GM18907 (cell line): ENCODE measurements at regions not wholly inside any gene's neighbourhood (a gene's known extent, or its start where the extent isn't known, plus 50 kb on each side); places are given as distances from the start of the nearest gene placed in this dataset.

Source experiments
- ATAC-seq: cut with Tn5 transposase; IDR thresholded peaks from one replicate; pipeline ENCODE4 v1.9.1; 2021; ENCODE audit warnings: mild to moderate bottlenecking, moderate library complexity; ENCODE audit not compliant: unreplicated experiment

DNA sequence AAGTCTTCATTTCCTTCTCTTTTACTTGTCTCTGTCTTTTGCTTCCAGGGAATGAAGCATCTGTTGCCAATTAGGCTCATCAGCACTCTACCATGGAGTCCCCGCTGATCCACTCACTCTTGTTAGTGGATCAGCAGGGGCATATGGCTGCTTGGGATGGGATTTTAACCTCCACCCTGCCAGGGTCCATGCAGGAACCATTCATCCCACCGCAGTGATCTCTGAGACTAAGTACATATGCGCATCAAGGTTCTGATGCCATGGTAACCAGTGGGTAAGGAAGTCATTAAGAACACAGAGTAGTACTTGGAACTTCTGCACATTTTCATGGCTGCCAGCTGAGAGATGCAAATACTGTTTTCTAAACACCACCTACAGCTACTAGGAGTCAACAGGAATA is 374.0 kb upstream of the ALCAM start:
- ATAC-seq: no peak

- no peak for ATAC-seq
Observed at GRCh38 chr3:105006164-105006563, 360.5 kb upstream of the ALCAM start.

- ATAC-seq: no peak
Observed at GRCh38 chr3:105013657-105014056, 353.1 kb upstream of the ALCAM start.

- no peak for ATAC-seq
Observed at GRCh38 chr3:105014631-105015030, 352.1 kb upstream of the ALCAM start.

DNA sequence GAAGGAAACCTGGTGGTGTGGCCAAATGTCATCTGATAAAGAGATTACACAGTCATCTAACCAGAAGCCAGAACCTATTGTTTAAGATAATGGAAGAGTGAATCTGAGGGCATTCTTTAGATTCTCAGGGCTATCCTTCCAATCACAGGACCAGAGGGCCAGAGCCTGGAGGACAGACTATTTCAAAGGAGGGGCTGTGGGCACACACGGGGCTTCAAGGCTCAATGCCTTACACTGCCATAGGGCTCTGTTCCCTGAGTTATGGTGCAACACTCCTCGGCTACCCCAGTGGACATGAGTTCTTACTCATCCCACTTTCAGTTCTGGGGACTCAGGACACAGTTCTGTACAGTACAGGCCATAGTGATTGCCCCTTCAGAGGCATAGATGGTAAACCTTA is 343.9 kb upstream of the ALCAM start:
- ATAC-seq: no peak

DNA sequence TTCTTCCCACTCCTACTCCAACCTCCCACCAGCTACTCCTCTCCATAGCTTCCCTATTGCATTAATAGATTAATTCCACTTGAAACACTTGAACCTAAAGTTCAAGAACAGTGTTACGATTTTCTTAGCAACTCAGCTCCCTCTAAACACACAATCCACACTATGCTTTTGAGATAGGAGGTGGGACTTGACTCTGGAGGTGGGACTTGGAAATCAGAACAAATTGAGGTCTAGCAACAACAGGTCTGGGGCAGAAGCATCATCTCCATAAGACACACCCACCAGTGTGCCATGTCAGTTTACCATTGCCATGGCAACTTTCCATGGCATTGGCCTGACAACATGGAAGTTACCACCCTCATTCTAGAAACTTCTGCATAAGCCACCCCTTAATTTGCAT is 336.5 kb upstream of the ALCAM start:
- ATAC-seq: no peak

DNA sequence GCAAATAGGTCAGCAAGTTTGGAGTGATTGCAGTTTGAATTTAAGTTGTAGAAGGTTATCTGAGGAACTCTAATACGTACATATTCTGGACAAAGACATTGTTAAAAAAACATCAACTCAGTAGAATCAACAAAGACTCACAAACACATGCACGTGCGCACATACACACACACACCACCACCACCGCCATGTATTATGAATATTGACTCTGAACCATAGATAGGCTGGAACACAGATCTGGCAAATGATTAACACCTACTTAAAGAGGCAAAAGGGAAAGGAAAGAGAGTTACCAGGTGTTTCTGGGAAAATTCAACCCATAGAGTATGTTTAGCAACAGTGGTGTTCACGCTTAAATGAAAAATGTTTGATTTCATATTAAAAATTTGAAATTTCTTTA is 334.2 kb upstream of the ALCAM start:
- ATAC-seq: no peak

- ATAC-seq: no peak
Observed at GRCh38 chr3:105033081-105033480, 333.6 kb upstream of the ALCAM start.

DNA sequence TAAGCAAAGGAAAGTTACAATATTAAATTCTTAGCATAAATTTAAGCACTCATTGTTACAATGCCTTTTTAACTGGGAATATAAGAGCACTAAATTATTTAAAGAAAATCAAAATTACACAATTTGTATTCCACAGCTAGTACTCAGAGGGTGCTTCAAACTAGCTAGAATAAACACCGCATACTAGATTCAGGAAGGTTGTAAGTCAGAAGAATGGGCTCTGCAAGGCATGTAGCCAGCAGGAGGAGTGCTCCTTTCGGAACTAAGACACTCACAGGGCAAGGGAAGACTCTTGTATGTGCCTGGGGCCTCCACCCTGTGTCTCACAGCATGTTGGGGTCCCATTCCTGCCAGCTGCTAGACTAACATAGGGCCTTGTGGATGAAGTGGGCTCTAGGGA is 327.7 kb upstream of the ALCAM start:
- no peak for ATAC-seq

GRCh38 chr3:105040026-105040622 is 326.6 kb upstream of the ALCAM start:
- ATAC-seq: no peak

DNA sequence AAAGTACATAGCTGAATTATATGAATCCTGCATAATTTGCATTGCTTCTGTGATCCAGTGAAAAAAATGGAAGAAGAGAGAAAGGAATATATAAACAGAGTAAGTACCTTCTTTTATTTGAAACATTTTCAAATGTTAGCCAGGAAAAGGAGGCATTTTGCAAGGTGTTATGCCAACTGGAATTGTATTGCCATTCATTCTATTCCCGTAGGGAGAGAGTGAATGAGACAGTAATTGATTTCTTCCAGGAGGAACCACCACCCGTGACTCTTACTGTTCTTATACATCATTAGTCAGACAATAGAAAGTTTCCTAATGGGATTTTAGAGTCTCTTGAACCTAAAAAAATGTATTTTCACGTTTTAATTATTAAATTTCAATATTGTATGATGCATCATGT is 324.1 kb upstream of the ALCAM start:
- ATAC-seq: no peak

DNA sequence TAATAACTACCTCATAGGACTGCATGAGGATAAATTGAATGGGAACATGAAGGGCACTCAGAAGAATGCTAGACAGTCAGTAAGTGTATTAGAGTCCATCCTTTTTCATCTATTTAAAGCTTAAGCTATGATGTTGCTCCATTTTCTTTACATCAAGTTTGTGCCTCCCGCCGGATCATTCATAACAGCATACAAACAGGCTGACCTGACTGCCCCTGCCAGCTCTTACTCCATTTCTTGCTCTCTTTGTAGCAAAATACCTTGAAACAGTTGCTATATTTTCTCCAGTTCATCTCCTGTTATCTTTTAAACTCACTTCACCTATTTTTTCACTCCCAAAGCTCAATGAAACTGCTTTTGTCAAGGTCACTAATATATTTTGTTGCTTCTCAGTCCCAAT is 315.6 kb upstream of the ALCAM start:
- ATAC-seq: no peak

DNA sequence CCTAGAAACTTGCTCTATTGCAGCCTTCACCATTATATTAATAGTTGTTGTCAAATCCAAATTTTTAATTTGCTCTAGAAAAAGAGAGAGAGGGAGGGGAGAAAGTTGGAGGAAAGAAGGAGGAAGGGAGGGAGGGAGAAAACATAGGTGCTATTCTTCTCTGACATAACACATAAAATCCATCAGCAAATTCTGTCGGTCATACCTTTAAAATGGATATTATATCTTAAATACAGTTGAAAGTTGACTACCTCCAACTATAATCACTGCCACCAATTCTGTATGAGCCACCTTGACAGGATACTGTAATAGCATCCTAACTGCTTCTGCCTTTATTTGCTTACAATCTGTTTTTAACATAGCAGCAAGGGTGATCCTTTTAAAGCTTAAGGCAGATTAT is 314.7 kb upstream of the ALCAM start:
- ATAC-seq: no peak

DNA sequence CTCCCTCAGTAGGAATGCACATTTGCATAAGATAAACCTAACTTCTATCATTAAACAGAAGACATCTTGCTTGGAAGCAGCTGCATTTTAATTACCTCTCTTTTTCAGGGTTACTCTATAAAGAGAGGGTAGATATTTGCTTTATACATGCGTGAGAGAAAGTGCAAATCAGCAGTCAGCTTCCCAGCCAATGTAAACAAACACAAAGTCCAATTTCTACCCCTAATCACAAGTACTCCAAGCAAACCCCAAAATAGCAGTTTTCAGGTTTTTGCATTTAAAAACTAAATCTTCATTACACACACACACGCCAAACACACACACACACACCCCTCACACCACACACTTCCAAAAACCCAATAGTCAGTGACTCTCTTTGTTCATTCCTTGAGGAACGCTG is 303.9 kb upstream of the ALCAM start:
- no peak for ATAC-seq

- ATAC-seq: no peak
Observed at GRCh38 chr3:105065895-105066839, 300.5 kb upstream of the ALCAM start.

- ATAC-seq: no peak
Observed at GRCh38 chr3:105067361-105067760, 299.3 kb upstream of the ALCAM start.

DNA sequence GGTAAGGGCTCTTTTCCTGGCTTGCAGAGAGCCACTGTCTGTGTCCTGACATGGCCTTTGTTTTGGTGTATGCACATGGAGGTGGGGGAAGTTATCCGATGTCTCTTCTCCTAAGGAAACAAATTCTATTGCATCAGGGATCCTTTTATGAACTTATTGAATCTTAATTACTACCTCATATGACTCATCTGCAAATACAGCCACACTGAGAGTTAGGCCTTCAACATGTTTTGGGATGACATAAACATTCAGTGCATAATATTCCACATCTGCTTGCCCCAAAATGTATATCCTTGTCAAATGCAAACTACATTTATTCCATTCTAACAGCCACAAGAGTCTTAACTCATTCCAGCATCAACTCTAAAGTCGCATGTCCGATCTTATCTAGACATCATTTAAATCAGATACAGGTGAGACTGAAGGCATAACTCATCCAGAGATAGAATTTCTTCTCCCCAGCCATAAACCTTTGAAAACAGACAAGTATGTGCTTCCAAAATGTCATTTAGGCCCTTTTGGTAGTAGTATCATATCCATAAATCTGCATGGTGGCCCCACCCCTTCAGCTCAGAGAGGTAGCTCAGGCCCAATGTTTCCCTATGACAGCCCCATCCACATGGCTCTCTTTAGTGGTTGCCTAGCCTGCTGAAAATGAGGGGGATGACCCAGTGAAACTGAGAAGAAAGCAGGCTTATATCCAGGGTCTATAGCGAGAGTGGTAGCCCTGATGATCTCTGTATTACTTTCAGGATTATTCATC is 289.5 kb upstream of the ALCAM start:
- ATAC-seq: no peak

DNA sequence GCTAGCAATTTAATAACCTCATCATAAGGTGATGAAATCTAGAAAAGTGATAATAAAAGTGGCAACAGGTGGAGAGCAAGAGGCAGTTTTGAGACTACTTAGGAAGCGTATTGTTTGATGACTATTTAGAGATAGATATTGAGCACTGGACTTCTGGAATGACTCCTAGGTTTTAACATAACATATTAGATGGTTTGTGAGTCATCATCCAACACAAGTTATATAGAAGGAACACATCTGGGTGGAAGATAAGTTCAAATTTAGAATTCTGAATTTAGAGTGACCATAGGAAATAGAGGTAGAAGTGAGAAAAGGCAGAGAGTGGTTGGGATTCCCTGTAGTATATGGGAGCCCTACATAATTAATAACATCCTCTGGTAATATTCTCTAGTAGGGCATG is 282.8 kb upstream of the ALCAM start:
- ATAC-seq: no peak

DNA sequence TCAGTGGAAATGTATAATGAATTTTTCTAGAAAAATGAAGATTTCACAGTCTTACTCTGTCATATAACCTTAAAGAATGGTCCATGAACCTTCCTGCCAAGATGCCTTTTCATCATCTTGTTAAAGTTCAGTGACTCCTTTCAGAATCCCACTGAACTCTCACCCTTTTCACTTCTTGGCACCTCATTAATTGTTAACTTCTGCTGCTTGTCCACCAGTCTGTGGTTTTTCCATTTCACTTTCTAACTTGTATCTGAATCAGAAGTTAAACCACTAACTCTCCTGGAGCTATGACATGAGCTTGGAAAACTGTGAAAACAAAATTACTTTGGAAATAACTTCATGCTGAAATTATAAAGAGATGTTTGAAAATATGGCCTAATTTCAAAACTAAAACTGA is 281.2 kb upstream of the ALCAM start:
- ATAC-seq: no peak

DNA sequence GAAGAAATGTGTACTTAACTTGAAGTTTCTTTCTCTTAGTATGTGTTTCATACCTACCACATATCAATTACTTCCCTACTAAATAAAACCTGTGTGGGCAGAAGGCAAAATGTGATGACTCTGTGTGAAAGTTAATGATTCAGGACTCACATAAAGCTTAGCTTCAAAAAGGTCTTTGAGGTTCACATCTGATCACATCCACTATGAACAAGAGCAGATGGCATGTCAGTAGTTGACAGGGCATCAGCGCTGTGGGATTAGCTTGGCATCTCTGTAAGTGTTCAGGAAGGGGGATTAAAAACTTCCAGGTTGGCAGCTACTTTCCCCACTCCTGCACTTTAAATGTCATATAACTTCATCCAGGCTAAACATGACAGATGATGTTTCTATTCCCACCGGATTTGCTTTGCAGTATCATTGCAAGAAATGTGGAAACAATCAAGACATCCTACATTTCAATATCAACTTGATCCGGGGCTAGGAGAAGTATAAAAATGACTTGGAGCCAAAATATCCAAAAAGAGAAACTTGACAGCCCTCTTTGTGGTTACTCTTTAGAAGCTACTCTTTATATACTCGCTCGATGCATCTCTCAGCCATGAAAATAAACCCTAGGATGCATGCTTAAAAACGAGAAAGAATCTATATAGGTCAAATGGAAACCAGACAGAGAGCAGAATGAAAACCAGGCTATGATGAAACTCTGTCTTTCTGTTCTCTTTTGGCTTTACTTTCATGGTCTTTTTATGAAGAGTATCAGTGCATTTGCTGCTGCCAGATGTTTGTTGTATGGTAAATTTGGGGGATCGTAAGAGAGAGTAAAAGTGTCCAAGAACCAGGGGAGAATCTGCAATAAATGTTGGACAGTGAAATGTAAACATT is 273.1 kb upstream of the ALCAM start:
- ATAC-seq: no peak

GRCh38 chr3:105094588-105094987 is 272.1 kb upstream of the ALCAM start:
- ATAC-seq: no peak
